ENCODE measurements at regions not wholly inside any gene's neighbourhood (a gene's known extent, or its start where the extent isn't known, plus 50 kb on each side); places are given as distances from the start of the nearest gene placed in this dataset.

DNA sequence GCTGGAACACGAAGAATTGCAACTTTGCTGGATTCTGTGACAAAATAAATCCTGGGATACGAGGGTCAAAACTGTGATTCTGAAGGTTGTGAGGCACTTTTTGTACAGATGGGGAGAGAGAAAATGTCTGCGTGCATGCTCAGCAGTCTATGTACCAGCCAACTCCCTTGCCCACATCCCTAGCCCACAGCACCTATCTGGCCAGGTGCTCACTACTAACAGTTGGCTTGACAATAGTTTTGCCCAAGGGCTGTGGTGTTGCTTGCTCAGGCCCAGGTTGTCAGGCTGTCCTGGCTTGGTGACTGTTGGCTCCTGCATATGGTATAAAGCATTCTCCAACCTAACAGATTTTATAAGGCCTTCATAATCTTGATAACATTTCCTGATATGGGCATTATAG lies 102.0 kb downstream of the DMRT2 start:
- no peaks in the 10 kb centered on the region for H3K9me1 ChIP-seq (replicated peaks; ENCODE audit: control insufficient read depth, extremely low read depth, insufficient read depth, low read length)
- no peak for FAIRE-seq
- no TSS peak for BruUV-seq (replicated peaks)
- H4K20me1 ChIP-seq (replicated peaks; ENCODE audit: control insufficient read depth, extremely low read depth, insufficient read depth, low read length): no peaks in the 10 kb centered on the region
- no peak overlapping the region for H2AFZ ChIP-seq (ENCODE audit: low read depth, low read length)
- H3K4me1 ChIP-seq (ENCODE audit: control insufficient read depth, extremely low read depth, insufficient read depth, low read length): no peaks in the 10 kb centered on the region
- H3K36me3 ChIP-seq (ENCODE audit: control insufficient read depth in 2 of 2, extremely low read depth in 1 of 2, insufficient read depth in 2 of 2, low read length in 2 of 2): no peaks in the 10 kb centered on the region
- ChIA-PET POLR2A (no interaction called here), CTCF (no interaction called here)
- intact Hi-C loops (cut with micrococcal nuclease) (no loop called here), dilution Hi-C loops (cut with MboI; ENCODE audit: extremely low pct_ligation_motif_present, low sequenced_read_pairs) (no loop called here)
- H3K27me3 ChIP-seq (ENCODE audit: control insufficient read depth in 2 of 2, insufficient read depth in 2 of 2, low read length in 2 of 2): no peaks in the 10 kb centered on the region
- no peak overlapping the region for H3K9ac ChIP-seq (replicated peaks; ENCODE audit: extremely low read depth, insufficient read depth, low read length)
- no peak for DNase-seq (ENCODE audit: low read depth, low spot score)
- TF ChIP-seq POLR2A (IDR thresholded peaks at IDR 0.05; ENCODE audit: low read depth, low read length): no peak
- no peak for TF ChIP-seq POLR2AphosphoS5 (IDR thresholded peaks at IDR 0.05; ENCODE audit: insufficient read depth, low read depth, low read length)
- TF ChIP-seq EZH2 (IDR thresholded peaks at IDR 0.05; ENCODE audit: borderline replicate concordance, low read depth, low read length, severe bottlenecking): no peak
- TF ChIP-seq, protein P1, sequence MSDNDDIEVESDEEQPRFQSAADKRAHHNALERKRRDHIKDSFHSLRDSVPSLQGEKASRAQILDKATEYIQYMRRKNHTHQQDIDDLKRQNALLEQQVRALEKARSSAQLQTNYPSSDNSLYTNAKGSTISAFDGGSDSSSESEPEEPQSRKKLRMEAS (IDR thresholded peaks at IDR 0.05; ENCODE audit: insufficient read depth, insufficient read length): no peak
- no peak for TF ChIP-seq JUN (IDR thresholded peaks at IDR 0.05; ENCODE audit: borderline replicate concordance, insufficient read depth, insufficient read length, low read depth)
- TF ChIP-seq, protein P2, sequence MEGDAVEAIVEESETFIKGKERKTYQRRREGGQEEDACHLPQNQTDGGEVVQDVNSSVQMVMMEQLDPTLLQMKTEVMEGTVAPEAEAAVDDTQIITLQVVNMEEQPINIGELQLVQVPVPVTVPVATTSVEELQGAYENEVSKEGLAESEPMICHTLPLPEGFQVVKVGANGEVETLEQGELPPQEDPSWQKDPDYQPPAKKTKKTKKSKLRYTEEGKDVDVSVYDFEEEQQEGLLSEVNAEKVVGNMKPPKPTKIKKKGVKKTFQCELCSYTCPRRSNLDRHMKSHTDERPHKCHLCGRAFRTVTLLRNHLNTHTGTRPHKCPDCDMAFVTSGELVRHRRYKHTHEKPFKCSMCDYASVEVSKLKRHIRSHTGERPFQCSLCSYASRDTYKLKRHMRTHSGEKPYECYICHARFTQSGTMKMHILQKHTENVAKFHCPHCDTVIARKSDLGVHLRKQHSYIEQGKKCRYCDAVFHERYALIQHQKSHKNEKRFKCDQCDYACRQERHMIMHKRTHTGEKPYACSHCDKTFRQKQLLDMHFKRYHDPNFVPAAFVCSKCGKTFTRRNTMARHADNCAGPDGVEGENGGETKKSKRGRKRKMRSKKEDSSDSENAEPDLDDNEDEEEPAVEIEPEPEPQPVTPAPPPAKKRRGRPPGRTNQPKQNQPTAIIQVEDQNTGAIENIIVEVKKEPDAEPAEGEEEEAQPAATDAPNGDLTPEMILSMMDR (IDR thresholded peaks at IDR 0.05; ENCODE audit: extremely low read depth in 1 of 2, insufficient read depth in 1 of 2, low read depth in 1 of 2, low read length in 2 of 2): no peak
- no peak for TF ChIP-seq GATA2 (IDR thresholded peaks at IDR 0.05; ENCODE audit: insufficient read depth, insufficient read length, low read depth, low read length)
- no peak for TF ChIP-seq FOS (IDR thresholded peaks at IDR 0.05; ENCODE audit: borderline replicate concordance, insufficient read depth, low read length)
- TF ChIP-seq MYC (IDR thresholded peaks at IDR 0.05; ENCODE audit: low read depth, low read length): no peak
- no peak overlapping the region for H3K27ac ChIP-seq (ENCODE audit: insufficient read depth, low read depth, low read length)
- H3K4me2 ChIP-seq (ENCODE audit: insufficient read depth, low read length): no peak overlapping the region
- peaks cover 2% of the 10 kb centered on the region for H3K9me3 ChIP-seq (replicated peaks; ENCODE audit: control insufficient read depth, insufficient read depth, low read length)
- H3K4me3 ChIP-seq (replicated peaks in 1 of 3; ENCODE audit: insufficient read depth in 1 of 3, low read depth in 1 of 3, low read length in 3 of 3): no peak overlapping the region
- no peaks in the 10 kb centered on the region for H3K79me2 ChIP-seq (ENCODE audit: control insufficient read depth, insufficient read depth, low read length)

Data from endothelial cell of umbilical vein (primary cell).